Activated CD4-positive, alpha-beta memory T cell treated with anti-CD3 and anti-CD28 coated beads for 36 hours (primary cell): ENCODE measurements at regions not wholly inside any gene's neighbourhood (a gene's known extent, or its start where the extent isn't known, plus 50 kb on each side); places are given as distances from the start of the nearest gene placed in this dataset.
"Not testable (repeated sequence)": the region's sequence is repeated elsewhere in the genome, so short reads cannot be mapped to it uniquely, and the experiment has no call there.

ENCODE experiments used
- CTCF ChIA-PET: fragments of 350-600 bp; sonication (Branson Sonifier 250); formaldehyde crosslinking; loops from one replicate; lab custom pipeline; 2021; ENCODE audit warnings: antibody characterized with exemption, inconsistent platforms; lab: Charles Lee
- POLR2A ChIA-PET: fragments of 350-600 bp; sonication (Branson Sonifier 250); formaldehyde crosslinking; loops from one replicate; lab custom pipeline; 2021; ENCODE audit warnings: antibody characterized with exemption; lab: Charles Lee
- DNase-seq: peaks from one replicate; pipeline ENCODE4 v3.0.0-alpha.2; 2020
- H3K27ac Mint-ChIP-seq: one replicate; pipeline ENCODE4 v1.8.0; 2021; ENCODE audit warnings: mixed read lengths
- H3K27me3 Mint-ChIP-seq: one replicate; pipeline ENCODE4 v1.8.0; 2021; ENCODE audit warnings: mixed read lengths
- H3K36me3 Mint-ChIP-seq: one replicate; pipeline ENCODE4 v1.8.0; 2021; ENCODE audit warnings: mixed read lengths
- H3K4me1 Mint-ChIP-seq: one replicate; pipeline ENCODE4 v1.8.0; 2021; ENCODE audit warnings: low read depth, mixed read lengths
- H3K4me3 Mint-ChIP-seq: one replicate; pipeline ENCODE4 v1.8.0; 2021; ENCODE audit warnings: mild to moderate bottlenecking, mixed read lengths
- H3K9me3 Mint-ChIP-seq: one replicate; pipeline ENCODE4 v1.8.0; 2021; ENCODE audit warnings: mixed read lengths
- intact Hi-C: fragments of 100-400 bp; cut with micrococcal nuclease; formaldehyde crosslinking; loops from one replicate; pipeline ENCODE4 v1.15.1; 2023

GRCh38 chr4:151862766-151863165 lies 102.0 kb upstream of the GATB start:
- ChIA-PET CTCF (no interaction called here), POLR2A (no interaction called here)
- H3K27me3 Mint-ChIP-seq, result no peaks in the 10 kb centered on the region
- intact Hi-C loops, result no loop called here
- no peak for DNase-seq
- H3K27ac Mint-ChIP-seq, result no peak overlapping the region
- H3K9me3 Mint-ChIP-seq, result no peaks in the 10 kb centered on the region
- no peaks in the 10 kb centered on the region for H3K4me1 Mint-ChIP-seq
- no peak overlapping the region for H3K4me3 Mint-ChIP-seq
- no peaks in the 10 kb centered on the region for H3K36me3 Mint-ChIP-seq

- DNase-seq, result no peak
- CTCF ChIA-PET, result no interaction called here
- Mint-ChIP-seq H3K27me3 (no peaks in the 10 kb centered on the region), H3K36me3 (no peaks in the 10 kb centered on the region), H3K27ac (no peak overlapping the region), H3K4me3 (no peak overlapping the region), H3K4me1 (no peaks in the 10 kb centered on the region), H3K9me3 (no peaks in the 10 kb centered on the region)
- intact Hi-C loops, result no loop called here
- POLR2A ChIA-PET, result no interaction called here
Measured at GRCh38 chr4:151860561-151861093, 99.8 kb upstream of the GATB start.

- Mint-ChIP-seq H3K4me3 (no peak overlapping the region), H3K36me3 (no peaks in the 10 kb centered on the region), H3K27ac (no peak overlapping the region), H3K27me3 (no peaks in the 10 kb centered on the region), H3K4me1 (no peaks in the 10 kb centered on the region), H3K9me3 (no peaks in the 10 kb centered on the region)
- intact Hi-C loops, result no loop called here
- DNase-seq, result no peak
- ChIA-PET POLR2A (no interaction called here), CTCF (no interaction called here)
Measured at GRCh38 chr4:151859641-151860040, 98.8 kb upstream of the GATB start.

- H3K27me3 Mint-ChIP-seq, result no peaks in the 10 kb centered on the region
- no peaks in the 10 kb centered on the region for H3K4me1 Mint-ChIP-seq
- DNase-seq, result no peak
- H3K4me3 Mint-ChIP-seq, result no peak overlapping the region
- H3K9me3 Mint-ChIP-seq, result no peaks in the 10 kb centered on the region
- POLR2A ChIA-PET, result no interaction called here
- intact Hi-C loops, result no loop called here
- no peaks in the 10 kb centered on the region for H3K36me3 Mint-ChIP-seq
- H3K27ac Mint-ChIP-seq, result no peak overlapping the region
- CTCF ChIA-PET, result no interaction called here
Measured at GRCh38 chr4:151858356-151858755, 97.5 kb upstream of the GATB start.

- intact Hi-C loops, result no loop called here
- H3K4me3 Mint-ChIP-seq, result no peak overlapping the region
- no peaks in the 10 kb centered on the region for H3K4me1 Mint-ChIP-seq
- CTCF ChIA-PET, result no interaction called here
- no peak overlapping the region for H3K27ac Mint-ChIP-seq
- POLR2A ChIA-PET, result no interaction called here
- no peak for DNase-seq
- no peaks in the 10 kb centered on the region for H3K27me3 Mint-ChIP-seq
- no peaks in the 10 kb centered on the region for H3K9me3 Mint-ChIP-seq
- no peaks in the 10 kb centered on the region for H3K36me3 Mint-ChIP-seq
Measured at GRCh38 chr4:151857368-151857767, 96.6 kb upstream of the GATB start.

- CTCF ChIA-PET, result no interaction called here
Measured at GRCh38 chr4:151855747-151856146, 94.9 kb upstream of the GATB start.

GRCh38 chr4:151854731-151855130 lies 93.9 kb upstream of the GATB start:
- H3K36me3 Mint-ChIP-seq, result no peaks in the 10 kb centered on the region
- DNase-seq, result no peak
- ChIA-PET CTCF (no interaction called here), POLR2A (no interaction called here)
- H3K4me1 Mint-ChIP-seq, result no peaks in the 10 kb centered on the region
- no peak overlapping the region for H3K27ac Mint-ChIP-seq
- intact Hi-C loops, result no loop called here
- H3K27me3 Mint-ChIP-seq, result no peaks in the 10 kb centered on the region
- H3K4me3 Mint-ChIP-seq, result no peak overlapping the region
- H3K9me3 Mint-ChIP-seq, result peaks cover under 1% of the 10 kb centered on the region

More at GRCh38 chr4:151855747-151856146, 94.9 kb upstream of the GATB start:
- Mint-ChIP-seq H3K27ac (no peak overlapping the region), H3K36me3 (no peaks in the 10 kb centered on the region), H3K4me1 (no peaks in the 10 kb centered on the region), H3K9me3 (no peaks in the 10 kb centered on the region), H3K4me3 (no peak overlapping the region), H3K27me3 (no peaks in the 10 kb centered on the region)
- intact Hi-C loops, result no loop called here
- POLR2A ChIA-PET, result no interaction called here
- DNase-seq, result no peak

GRCh38 chr4:151853034-151853433 lies 92.2 kb upstream of the GATB start:
- POLR2A ChIA-PET, result no interaction called here
- Mint-ChIP-seq H3K27ac (no peak overlapping the region), H3K27me3 (no peaks in the 10 kb centered on the region), H3K4me3 (no peak overlapping the region), H3K4me1 (no peaks in the 10 kb centered on the region), H3K36me3 (no peaks in the 10 kb centered on the region), H3K9me3 (peaks cover 5% of the 10 kb centered on the region)
- CTCF ChIA-PET, result interaction anchor here (0.8 kb wide), 1 partner anchor 51 kb away, joined by 3 read pairs; no protein-coding TSS in a partner anchor
- intact Hi-C loops, result no loop called here
- no peak for DNase-seq

GRCh38 chr4:151852202-151852601 lies 91.4 kb upstream of the GATB start:
- no peak overlapping the region for H3K4me3 Mint-ChIP-seq
- intact Hi-C loops, result no loop called here
- no peak overlapping the region for H3K27ac Mint-ChIP-seq
- H3K36me3 Mint-ChIP-seq, result no peaks in the 10 kb centered on the region
- no peaks in the 10 kb centered on the region for H3K4me1 Mint-ChIP-seq
- peaks cover 5% of the 10 kb centered on the region for H3K9me3 Mint-ChIP-seq
- CTCF ChIA-PET, result no interaction called here
- no peaks in the 10 kb centered on the region for H3K27me3 Mint-ChIP-seq
- POLR2A ChIA-PET, result no interaction called here
- no peak for DNase-seq

- no peaks in the 10 kb centered on the region for H3K27me3 Mint-ChIP-seq
- no peak overlapping the region for H3K4me3 Mint-ChIP-seq
- DNase-seq, result no peak
- intact Hi-C loops, result no loop called here
- peaks cover 5% of the 10 kb centered on the region for H3K9me3 Mint-ChIP-seq
- no peaks in the 10 kb centered on the region for H3K36me3 Mint-ChIP-seq
- H3K27ac Mint-ChIP-seq, result no peak overlapping the region
- ChIA-PET POLR2A (no interaction called here), CTCF (no interaction called here)
- H3K4me1 Mint-ChIP-seq, result no peaks in the 10 kb centered on the region
Measured at GRCh38 chr4:151851354-151851753, 90.5 kb upstream of the GATB start.

GRCh38 chr4:151850791-151851213 lies 90.0 kb upstream of the GATB start:
- H3K27me3 Mint-ChIP-seq, result no peaks in the 10 kb centered on the region
- H3K27ac Mint-ChIP-seq, result no peak overlapping the region
- DNase-seq, result no peak
- intact Hi-C loops, result no loop called here
- peaks cover 5% of the 10 kb centered on the region for H3K9me3 Mint-ChIP-seq
- ChIA-PET POLR2A (no interaction called here), CTCF (no interaction called here)
- H3K36me3 Mint-ChIP-seq, result no peaks in the 10 kb centered on the region
- no peak overlapping the region for H3K4me3 Mint-ChIP-seq
- no peaks in the 10 kb centered on the region for H3K4me1 Mint-ChIP-seq

- H3K4me1 Mint-ChIP-seq, H3K9me3 Mint-ChIP-seq, DNase-seq, CTCF ChIA-PET, H3K36me3 Mint-ChIP-seq, H3K27me3 Mint-ChIP-seq, H3K4me3 Mint-ChIP-seq, intact Hi-C loops, H3K27ac Mint-ChIP-seq, POLR2A ChIA-PET: not testable (repeated sequence)
Measured at GRCh38 chr4:151845551-151845950, 84.7 kb upstream of the GATB start.

- intact Hi-C loops, result no loop called here
- ChIA-PET POLR2A (no interaction called here), CTCF (no interaction called here)
- peaks cover 2% of the 10 kb centered on the region for H3K9me3 Mint-ChIP-seq
- no peaks in the 10 kb centered on the region for H3K27me3 Mint-ChIP-seq
- H3K4me1 Mint-ChIP-seq, result no peaks in the 10 kb centered on the region
- H3K27ac Mint-ChIP-seq, result no peak overlapping the region
- H3K36me3 Mint-ChIP-seq, result no peaks in the 10 kb centered on the region
- no peak overlapping the region for H3K4me3 Mint-ChIP-seq
- DNase-seq, result no peak
Measured at GRCh38 chr4:151842430-151843079, 81.7 kb upstream of the GATB start.
